Neuron (in vitro differentiated cells): ENCODE measurements at regions not wholly inside any gene's neighbourhood (a gene's known extent, or its start where the extent isn't known, plus 50 kb on each side); places are given as distances from the start of the nearest gene placed in this dataset.
"Not testable (repeated sequence)": the region's sequence is repeated elsewhere in the genome, so short reads cannot be mapped to it uniquely, and the experiment has no call there.

ENCODE experiments used
- H2AFZ ChIP-seq: one replicate; pipeline ENCODE4 v1.6.1; 2013; ENCODE audit warnings: low read depth, mild to moderate bottlenecking, inconsistent platforms, low read length, moderate library complexity
- H3K27me3 ChIP-seq: one replicate; pipeline ENCODE4 v1.6.1; 2013; ENCODE audit warnings: low read length; ENCODE audit not compliant: insufficient read depth
- H3K36me3 ChIP-seq: one replicate; pipeline ENCODE4 v1.6.1; 2013; ENCODE audit warnings: low read length; ENCODE audit not compliant: insufficient read depth
- H3K4me1 ChIP-seq: one replicate; pipeline ENCODE4 v1.6.1; 2013; ENCODE audit warnings: low read length; ENCODE audit not compliant: insufficient read depth
- H3K4me3 ChIP-seq: 2 replicates; pipeline ENCODE4 v1.5.1; 2013; ENCODE audit warnings: mild to moderate bottlenecking, low read length, moderate library complexity
- H3K9me3 ChIP-seq: one replicate; pipeline ENCODE4 v1.6.1; 2013; ENCODE audit warnings: low read length

- not testable (repeated sequence) for H2AFZ ChIP-seq, H3K36me3 ChIP-seq, H3K4me1 ChIP-seq, H3K9me3 ChIP-seq
- H3K4me3 ChIP-seq, result peak overlapping the region; percentile 26
- H3K27me3 ChIP-seq, result peaks cover 30% of the 10 kb centered on the region
These were observed 1609.3 kb downstream of the SPATA31A7 start for GRCh38 chr9:62798884-62799850.

DNA sequence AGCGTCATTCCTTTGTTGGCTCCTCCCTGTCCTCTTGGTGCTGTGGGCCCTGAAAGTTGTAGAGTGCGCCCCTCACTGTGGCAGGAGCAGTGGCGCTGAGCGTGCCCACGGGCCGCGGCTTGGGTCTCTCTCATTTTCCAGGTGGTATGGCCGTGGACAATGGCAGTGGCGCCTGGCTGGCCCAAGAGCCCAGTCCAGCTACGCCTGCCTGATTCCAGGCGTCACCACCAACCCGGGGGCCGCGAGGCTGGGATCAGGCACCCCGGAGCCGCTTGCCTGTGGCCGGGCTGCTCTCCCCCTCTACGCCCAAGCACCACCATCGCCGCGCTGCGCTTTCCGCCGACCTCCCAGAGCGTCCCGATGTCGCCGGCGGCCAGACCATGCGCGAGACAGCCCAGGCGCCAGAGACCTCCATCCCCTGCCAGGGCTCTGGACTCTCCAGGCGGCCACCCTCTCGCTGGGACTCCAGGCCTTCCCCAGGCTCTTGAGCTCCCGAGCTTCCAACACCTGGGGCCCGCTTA lies 1610.1 kb downstream of the SPATA31A7 start:
- Histone ChIP-seq H3K27me3 (peaks cover 33% of the 10 kb centered on the region), H3K4me3 (peak overlapping the region; percentile 4)
- H3K4me1 ChIP-seq, H3K9me3 ChIP-seq, H3K36me3 ChIP-seq, H2AFZ ChIP-seq: not testable (repeated sequence)

DNA sequence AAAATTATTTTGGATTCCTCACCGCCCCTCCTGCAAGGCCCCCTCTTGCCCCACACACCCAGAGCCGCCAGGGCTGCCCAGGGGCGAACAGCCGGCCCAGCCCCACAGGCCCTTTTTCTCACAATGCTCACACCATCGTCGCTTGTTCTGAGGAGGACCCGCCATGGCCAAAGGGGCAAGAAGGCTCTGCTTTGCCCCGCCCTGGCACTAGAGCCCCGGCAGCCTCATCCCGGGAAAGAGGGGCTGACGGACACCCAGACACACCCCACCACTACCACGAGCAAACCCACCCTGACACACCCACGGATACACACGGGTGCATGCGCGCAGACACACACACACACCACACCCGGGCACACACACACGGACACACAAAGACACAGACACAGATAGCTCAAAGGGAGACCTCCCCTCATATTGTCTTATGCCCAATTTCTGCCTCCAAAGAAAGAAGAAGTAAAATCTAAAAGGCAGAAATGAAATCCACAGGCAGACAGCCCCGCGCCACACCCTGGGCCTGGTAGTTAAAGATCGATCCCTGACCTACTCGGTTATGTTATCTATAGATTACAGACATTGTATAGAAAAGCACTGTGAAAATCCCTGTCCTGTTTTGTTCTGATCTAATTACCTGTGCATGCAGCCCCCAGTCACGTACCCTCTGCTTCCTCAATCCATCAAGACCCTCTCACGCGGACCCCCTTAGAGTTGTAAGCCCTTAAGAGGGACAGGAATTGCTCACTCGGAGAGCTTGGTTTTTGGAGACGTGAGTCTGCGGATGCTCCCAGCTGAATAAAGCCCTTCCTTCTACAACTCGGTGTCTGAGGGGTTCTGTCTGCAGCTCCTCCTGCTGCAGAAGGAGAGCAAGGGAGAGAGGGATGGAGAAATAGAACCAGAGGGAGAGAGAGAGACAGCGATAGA lies 1610.9 kb downstream of the SPATA31A7 start:
- H3K4me3 ChIP-seq, result peak overlapping the region; percentile 4
- H2AFZ ChIP-seq, H3K9me3 ChIP-seq, H3K36me3 ChIP-seq, H3K4me1 ChIP-seq: not testable (repeated sequence)
- H3K27me3 ChIP-seq, result peaks cover 33% of the 10 kb centered on the region

GRCh38 chr9:62801372-62801811 lies 1611.6 kb downstream of the SPATA31A7 start:
- Histone ChIP-seq H3K27me3 (peaks cover 33% of the 10 kb centered on the region), H2AFZ (peak overlapping the region; percentile 85), H3K4me3 (peak overlapping the region; percentile 59)
- H3K9me3 ChIP-seq, H3K36me3 ChIP-seq, H3K4me1 ChIP-seq: not testable (repeated sequence)

GRCh38 chr9:62801961-62802718 lies 1612.3 kb downstream of the SPATA31A7 start:
- H2AFZ ChIP-seq, result peak overlapping the region; percentile 85
- not testable (repeated sequence) for H3K4me1 ChIP-seq, H3K36me3 ChIP-seq, H3K9me3 ChIP-seq
- H3K4me3 ChIP-seq, result peak overlapping the region; percentile 59
- peaks cover 33% of the 10 kb centered on the region for H3K27me3 ChIP-seq

DNA sequence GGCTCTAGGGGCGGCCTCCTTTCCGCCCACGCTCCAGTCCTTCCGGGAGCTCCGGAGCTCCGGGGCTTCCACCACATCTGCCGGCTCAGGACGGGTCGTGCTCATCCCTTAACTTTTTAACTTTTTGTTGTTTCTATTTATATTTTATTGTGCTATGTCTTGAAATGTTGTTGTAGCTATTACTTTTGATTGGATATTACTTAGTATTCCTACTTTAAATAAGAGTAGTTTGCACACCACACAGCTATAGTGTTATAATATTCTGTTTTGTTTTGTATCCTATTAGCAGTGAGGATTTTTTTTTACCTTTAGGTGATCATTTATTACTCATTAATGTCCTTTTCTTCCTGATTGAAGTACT lies 1612.9 kb downstream of the SPATA31A7 start:
- H3K27me3 ChIP-seq, result peaks cover 33% of the 10 kb centered on the region

GRCh38 chr9:62803099-62803498 lies 1613.3 kb downstream of the SPATA31A7 start:
- H3K4me1 ChIP-seq, H3K36me3 ChIP-seq, H3K9me3 ChIP-seq, H2AFZ ChIP-seq: not testable (repeated sequence)
- Histone ChIP-seq H3K27me3 (peaks cover 33% of the 10 kb centered on the region), H3K4me3 (peak overlapping the region; percentile 29)

More for the DNA sequence above, 1612.9 kb downstream of the SPATA31A7 start:
- Histone ChIP-seq H3K4me3 (peak overlapping the region; percentile 59), H2AFZ (peak overlapping the region; percentile 85)
- H3K9me3 ChIP-seq, H3K4me1 ChIP-seq, H3K36me3 ChIP-seq: not testable (repeated sequence)

DNA sequence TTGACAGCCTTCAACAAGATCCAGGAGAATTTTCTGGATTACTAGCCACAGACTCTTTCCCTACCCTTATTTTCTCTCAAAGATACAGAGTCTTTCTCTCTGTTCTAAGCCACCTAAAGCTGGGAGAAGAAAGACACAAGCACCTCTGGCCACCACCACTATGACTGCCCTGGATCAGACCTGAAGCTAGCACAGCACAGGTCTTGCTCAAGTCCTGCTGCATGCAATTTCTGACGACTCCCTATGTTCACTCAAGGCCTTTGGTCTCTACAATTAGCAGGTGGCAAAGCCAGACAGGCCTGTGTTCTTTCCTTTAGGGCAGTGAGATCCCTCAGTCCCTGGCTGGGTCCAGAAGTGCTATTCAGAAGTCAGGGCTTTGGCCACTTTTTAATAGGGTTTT lies 1614.5 kb downstream of the SPATA31A7 start:
- not testable (repeated sequence) for H3K4me3 ChIP-seq, H3K9me3 ChIP-seq, H3K36me3 ChIP-seq, H2AFZ ChIP-seq, H3K4me1 ChIP-seq
- peaks cover 25% of the 10 kb centered on the region for H3K27me3 ChIP-seq

GRCh38 chr9:62807424-62807823 lies 1617.6 kb downstream of the SPATA31A7 start:
- H3K27me3 ChIP-seq, H3K9me3 ChIP-seq, H2AFZ ChIP-seq, H3K4me3 ChIP-seq, H3K36me3 ChIP-seq, H3K4me1 ChIP-seq: not testable (repeated sequence)

DNA sequence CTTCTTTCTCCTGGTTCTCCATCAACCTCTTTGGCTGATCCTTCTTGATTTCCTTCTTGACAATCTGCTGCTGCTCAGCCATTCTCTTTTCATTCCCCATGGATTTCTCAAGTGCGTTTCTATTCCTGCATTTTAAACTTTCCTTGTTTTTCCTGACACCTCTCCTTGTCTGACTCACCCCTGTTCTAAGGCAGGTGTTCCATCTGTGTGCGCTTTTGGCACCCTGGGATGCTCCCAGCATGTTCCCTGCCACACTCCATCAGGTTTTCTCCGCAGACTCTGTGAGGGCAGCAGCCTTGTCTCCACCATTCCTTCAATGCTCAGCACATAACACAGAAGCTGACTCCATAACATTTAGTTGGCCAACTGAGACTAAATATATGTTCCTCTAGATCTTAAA lies 1618.2 kb downstream of the SPATA31A7 start:
- not testable (repeated sequence) for H3K9me3 ChIP-seq, H3K27me3 ChIP-seq, H3K36me3 ChIP-seq, H3K4me1 ChIP-seq, H3K4me3 ChIP-seq, H2AFZ ChIP-seq

DNA sequence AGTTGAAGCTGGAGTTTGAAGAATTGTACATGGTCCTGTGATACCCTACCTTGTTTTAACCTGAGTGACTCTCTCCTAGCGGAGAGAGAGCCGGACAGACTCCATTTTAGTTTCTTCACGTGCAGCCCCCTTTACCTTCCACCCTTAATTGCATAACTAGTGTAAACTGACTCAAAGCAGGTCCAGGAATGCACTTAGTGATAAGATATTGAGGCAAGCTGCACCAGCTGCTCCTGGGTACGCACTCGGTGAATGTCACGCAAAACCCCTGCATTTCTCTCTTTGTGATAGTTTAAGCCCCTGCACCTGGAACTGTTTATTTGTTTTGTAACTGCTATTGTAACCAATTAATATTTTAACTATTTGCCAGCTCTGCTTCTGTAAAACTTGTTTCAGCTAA lies 1620.5 kb downstream of the SPATA31A7 start:
- not testable (repeated sequence) for H3K27me3 ChIP-seq, H3K4me1 ChIP-seq, H2AFZ ChIP-seq, H3K9me3 ChIP-seq, H3K4me3 ChIP-seq, H3K36me3 ChIP-seq

GRCh38 chr9:62810811-62811315 lies 1621.0 kb downstream of the SPATA31A7 start:
- not testable (repeated sequence) for H3K4me3 ChIP-seq, H2AFZ ChIP-seq, H3K27me3 ChIP-seq, H3K9me3 ChIP-seq, H3K4me1 ChIP-seq, H3K36me3 ChIP-seq
